ENCODE measurements at regions not wholly inside any gene's neighbourhood (a gene's known extent, or its start where the extent isn't known, plus 50 kb on each side); places are given as distances from the start of the nearest gene placed in this dataset.

- DNase-seq (ENCODE audit: low read depth, low spot score) = no peak
Measured at GRCh38 chr4:125062115-125063050, 252.4 kb upstream of the FAT4 start.

- no peak for DNase-seq (ENCODE audit: low read depth, low spot score)
Measured at GRCh38 chr4:125060376-125060775, 254.4 kb upstream of the FAT4 start.

DNA sequence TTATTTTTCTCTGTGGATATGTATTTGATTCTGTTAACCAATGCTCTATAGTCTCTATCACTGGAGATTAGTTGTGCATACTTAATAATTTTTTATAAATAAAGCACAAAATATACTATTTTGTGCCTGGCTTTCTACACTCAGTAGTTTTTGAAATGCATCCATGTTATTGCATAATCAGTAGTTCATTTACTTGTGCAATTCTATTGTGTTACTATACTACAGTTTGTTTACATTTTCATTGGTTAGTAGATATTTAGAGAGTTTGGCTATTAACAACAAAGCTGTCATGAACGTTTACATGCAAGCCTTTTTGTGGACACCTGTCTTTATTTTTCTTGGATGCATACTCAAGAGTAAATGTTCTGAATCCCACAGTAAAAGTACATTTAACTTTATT, 265.0 kb upstream of the FAT4 start:
- no peak for DNase-seq (ENCODE audit: low read depth, low spot score)

DNA sequence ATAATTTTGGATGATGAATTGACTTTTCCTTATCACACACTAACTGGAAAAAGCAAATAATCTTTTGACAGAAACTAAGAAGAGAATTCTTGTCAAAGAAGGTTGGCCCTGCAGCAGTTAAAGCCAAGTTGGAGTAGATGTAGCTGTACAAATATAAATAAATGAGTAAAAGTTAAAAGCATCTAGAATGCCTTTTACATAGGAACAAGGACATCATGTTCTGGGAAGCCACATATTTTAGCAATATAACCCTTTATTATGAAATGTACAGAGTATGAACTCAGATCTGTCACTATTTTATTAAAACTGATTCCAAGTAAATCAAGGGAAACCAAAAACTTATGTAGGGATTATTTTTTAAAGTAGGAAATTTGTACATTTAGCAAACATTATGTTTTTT, 269.4 kb upstream of the FAT4 start:
- DNase-seq (ENCODE audit: low read depth, low spot score) = no peak

- no peak for DNase-seq (ENCODE audit: low read depth, low spot score)
Measured at GRCh38 chr4:125044886-125045285, 269.9 kb upstream of the FAT4 start.

DNA sequence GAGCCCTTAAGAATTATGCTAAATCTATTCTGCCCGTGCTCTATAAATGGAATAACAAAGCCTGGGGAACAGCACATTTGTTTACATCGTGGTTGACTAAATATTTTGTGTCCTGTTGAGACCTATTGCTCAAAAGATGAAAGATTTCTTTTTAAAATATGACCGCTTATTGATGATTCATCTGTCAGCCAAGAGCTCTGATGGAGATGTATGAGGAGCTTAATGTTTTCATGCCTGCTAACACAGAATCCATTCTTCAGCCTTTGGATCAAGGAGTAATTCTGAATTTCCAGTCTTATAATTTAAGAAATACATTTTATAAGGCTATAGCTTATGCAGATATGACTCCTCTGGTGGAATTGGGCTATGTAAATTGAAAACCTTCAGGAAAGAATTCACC, 271.3 kb upstream of the FAT4 start:
- no peak for DNase-seq (ENCODE audit: low read depth, low spot score)

GRCh38 chr4:125042041-125042440, 272.7 kb upstream of the FAT4 start:
- peak; percentile 20 for DNase-seq (ENCODE audit: low read depth, low spot score)

GRCh38 chr4:125041372-125041930, 273.3 kb upstream of the FAT4 start:
- peak; percentile 32 for DNase-seq (ENCODE audit: low read depth, low spot score)

DNA sequence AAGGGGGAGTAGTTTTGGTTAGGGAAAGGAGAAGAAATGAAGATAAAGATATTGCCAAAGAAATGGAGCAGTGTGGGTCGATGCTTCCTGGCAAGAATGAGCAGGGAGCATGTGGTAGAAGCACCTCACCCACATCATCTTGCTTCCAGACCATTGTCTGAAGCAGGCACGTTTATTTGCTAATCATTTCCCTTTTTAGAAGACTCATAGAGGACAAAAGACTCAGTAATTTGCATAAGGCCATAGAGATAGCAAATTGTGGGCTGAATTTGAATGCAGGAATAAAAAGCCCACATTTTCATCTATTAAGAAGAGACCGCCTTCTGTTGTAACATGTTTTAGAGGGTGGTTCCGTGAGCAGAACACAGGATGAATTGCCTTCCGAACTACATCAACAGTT, 275.2 kb upstream of the FAT4 start:
- no peak for DNase-seq (ENCODE audit: low read depth, low spot score)

GRCh38 chr4:125022855-125023501, 291.8 kb upstream of the FAT4 start:
- DNase-seq (ENCODE audit: low read depth, low spot score) = no peak

DNA sequence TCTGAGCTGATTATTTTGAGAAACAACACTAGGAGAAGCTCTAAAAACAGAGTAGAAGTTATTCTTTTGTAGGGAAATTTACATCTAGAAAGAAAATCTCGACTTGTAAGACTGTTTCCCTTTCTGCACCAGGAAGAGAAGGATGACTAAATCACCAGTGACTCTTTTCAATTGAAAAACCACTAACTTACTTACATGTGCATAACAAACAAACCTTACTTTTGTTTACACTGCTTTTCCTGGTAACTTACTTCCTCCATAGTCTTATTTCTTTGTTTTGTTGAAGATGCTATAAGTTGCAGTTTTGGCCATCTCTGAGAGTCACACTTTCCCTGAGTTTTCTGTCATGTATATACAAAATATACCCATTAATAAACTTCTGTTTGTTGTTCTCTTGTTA, 293.6 kb upstream of the FAT4 start:
- no peak for DNase-seq (ENCODE audit: low read depth, low spot score)

GRCh38 chr4:125020089-125021034, 294.4 kb upstream of the FAT4 start:
- DNase-seq (ENCODE audit: low read depth, low spot score) = no peak

GRCh38 chr4:125016892-125017299, 297.9 kb upstream of the FAT4 start:
- no peak for DNase-seq (ENCODE audit: low read depth, low spot score)

DNA sequence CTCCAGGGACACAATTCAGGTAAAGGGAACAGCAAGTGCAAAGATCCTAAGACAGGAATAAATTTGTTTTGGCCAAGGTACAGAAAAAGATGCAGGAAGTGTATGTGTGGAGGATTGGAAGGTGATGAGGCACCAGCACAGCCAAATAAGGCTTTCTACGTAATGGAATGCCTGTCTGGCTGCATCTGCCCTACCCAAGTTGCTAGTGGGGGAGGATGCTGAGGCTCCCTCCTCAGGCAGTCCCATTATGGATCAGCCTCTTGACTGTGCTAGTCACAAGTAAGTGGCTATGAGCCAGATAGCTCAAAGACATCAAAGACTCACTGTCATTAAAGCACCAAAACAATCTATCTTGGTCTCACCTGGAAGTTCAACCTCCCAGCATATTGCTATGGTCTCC, 300.9 kb upstream of the FAT4 start:
- peak; percentile 13 for DNase-seq (ENCODE audit: low read depth, low spot score)

DNA sequence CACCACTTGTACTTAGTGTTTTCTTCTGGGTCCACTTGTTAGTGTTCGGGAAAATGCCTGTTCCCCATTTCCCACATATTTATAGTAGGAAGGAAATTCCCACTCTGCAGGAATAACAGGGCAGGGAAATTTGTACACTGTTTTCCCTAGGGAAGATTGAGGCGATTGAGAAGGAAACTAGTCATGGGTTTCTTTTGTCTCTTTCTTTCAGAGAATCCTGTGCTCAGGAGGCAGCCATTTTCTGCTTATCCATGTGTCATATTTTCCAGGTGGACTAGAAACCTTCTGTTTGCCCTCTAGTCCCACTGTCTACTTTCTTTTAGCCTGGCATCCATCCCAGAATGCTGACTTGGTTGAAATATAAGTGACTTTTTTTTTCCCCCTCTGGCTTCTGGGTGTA, 299.1 kb upstream of the ANKRD50 start:
- peak; percentile 9 for DNase-seq (ENCODE audit: low read depth, low spot score)

- no peak for DNase-seq (ENCODE audit: low read depth, low spot score)
Measured at GRCh38 chr4:125010796-125011503, 298.4 kb upstream of the ANKRD50 start.

DNA sequence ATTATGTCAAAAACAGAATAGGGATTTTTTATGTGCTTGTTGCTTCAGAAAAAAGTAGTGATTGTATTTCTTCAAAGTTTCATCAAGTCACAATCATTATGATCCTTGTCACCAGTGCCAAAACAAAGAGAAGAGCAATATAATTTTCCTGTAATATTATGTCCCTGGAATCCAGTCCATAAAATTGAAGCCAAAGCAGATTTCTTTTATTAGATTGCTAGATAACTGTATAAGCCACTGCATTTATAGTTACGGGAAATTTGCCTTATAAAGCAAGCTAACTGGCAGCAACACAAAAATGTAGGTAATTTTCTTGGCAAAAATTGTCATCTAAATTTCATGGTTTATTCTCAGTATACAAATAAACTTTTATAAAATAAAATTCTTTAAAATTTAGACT, 296.1 kb upstream of the ANKRD50 start:
- no peak for DNase-seq (ENCODE audit: low read depth, low spot score)

- DNase-seq (ENCODE audit: low read depth, low spot score) = no peak
Measured at GRCh38 chr4:125004676-125005075, 292.1 kb upstream of the ANKRD50 start.

- DNase-seq (ENCODE audit: low read depth, low spot score) = no peak
Measured at GRCh38 chr4:125003840-125004239, 291.3 kb upstream of the ANKRD50 start.

DNA sequence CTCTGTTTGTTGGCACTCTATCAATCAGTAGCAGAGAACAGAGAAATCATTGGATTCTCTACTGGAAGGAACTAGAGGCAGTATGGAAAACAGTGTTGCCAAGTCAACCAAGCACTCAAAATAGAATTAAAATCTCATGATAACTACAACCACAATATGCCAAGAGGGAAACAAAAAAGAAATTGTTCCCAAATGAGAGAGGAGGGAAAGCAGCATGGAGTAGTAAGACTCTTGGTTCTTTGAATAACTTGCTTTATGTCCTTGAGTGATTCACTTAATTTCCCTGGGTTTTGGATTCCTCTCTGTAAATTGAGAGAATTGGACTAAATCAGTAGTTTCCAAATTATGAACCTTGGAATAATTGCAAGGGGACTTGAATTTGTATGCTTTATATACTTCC, 285.5 kb upstream of the ANKRD50 start:
- no peak for DNase-seq (ENCODE audit: low read depth, low spot score)

GRCh38 chr4:124997124-124997523, 284.6 kb upstream of the ANKRD50 start:
- DNase-seq (ENCODE audit: low read depth, low spot score) = no peak
